ENCODE measurements at regions not wholly inside any gene's neighbourhood (a gene's known extent, or its start where the extent isn't known, plus 50 kb on each side); places are given as distances from the start of the nearest gene placed in this dataset.

DNA sequence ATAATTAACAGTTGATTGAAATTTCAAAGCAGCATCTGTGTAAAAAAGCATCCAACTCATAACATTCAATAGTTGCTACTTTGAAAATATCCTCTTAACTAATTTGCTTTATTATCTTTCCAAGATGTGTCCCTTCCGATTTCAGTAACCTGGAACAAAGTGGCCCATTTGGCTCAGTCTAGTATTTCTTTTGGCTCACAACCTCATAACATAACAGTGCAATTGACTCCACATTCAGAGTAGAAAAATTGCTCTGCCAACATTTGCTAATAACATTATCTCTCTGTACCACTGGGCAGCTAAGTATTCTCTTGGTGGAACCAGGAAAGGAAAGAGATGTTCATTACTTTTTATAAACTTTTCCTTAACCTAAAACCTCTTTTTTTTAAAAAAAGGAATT is 571.1 kb upstream of the ARGLU1 start:
- Mint-ChIP-seq H3K36me3 (ENCODE audit: insufficient read depth in 1 of 3, low read depth in 3 of 3) (no peaks in the 10 kb centered on the region), H3K27me3 (ENCODE audit: low read depth) (no peaks in the 10 kb centered on the region), H3K4me1 (peaks cover 0 to 6% of the 10 kb centered on the region in 2 experiments; a peak in 2 of 4 replicates), H3K4me3 (no peak overlapping the region), H3K27ac (no peak overlapping the region), H3K9me3 (no peaks in the 10 kb centered on the region)
- Histone ChIP-seq H3K79me2 (ENCODE audit: insufficient read depth, low read length) (no peaks in the 10 kb centered on the region), H3K4ac (ENCODE audit: low read depth, low read length) (no peak overlapping the region), H2AK5ac (ENCODE audit: insufficient read length, low read length) (no peak overlapping the region), H3K4me2 (ENCODE audit: insufficient read depth, insufficient read length, low read length) (no peak overlapping the region), H3K27ac (ENCODE audit: insufficient read length, low read depth, low read length) (no peak overlapping the region), H3K79me1 (ENCODE audit: insufficient read depth, low read depth, low read length, poor library complexity, severe bottlenecking) (no peaks in the 10 kb centered on the region), H3T11ph (ENCODE audit: low read length) (no peak overlapping the region), H4K91ac (ENCODE audit: insufficient read length, low read depth, low read length) (no peak overlapping the region), H2BK12ac (ENCODE audit: insufficient read length, low read depth, low read length) (no peak overlapping the region), H2BK5ac (ENCODE audit: insufficient read length, low read length) (no peak overlapping the region), H4K20me1 (ENCODE audit: control insufficient read depth, insufficient read depth, insufficient read length) (no peaks in the 10 kb centered on the region), H2BK20ac (ENCODE audit: low read depth, low read length, poor library complexity, severe bottlenecking) (no peak overlapping the region), H3K23me2 (ENCODE audit: insufficient read length, low read depth, low read length, poor library complexity, severe bottlenecking) (no peaks in the 10 kb centered on the region), H3K14ac (ENCODE audit: insufficient read depth, low read length) (no peak overlapping the region), H2BK15ac (ENCODE audit: low read depth, low read length) (no peak overlapping the region), H3K27me3 (ENCODE audit: insufficient read depth, low read length) (no peaks in the 10 kb centered on the region), H3K18ac (ENCODE audit: insufficient read length, low read depth, low read length) (no peak overlapping the region), H2BK120ac (ENCODE audit: low read depth, low read length, poor library complexity, severe bottlenecking) (no peak overlapping the region), H4K8ac (replicated peaks; ENCODE audit: insufficient read length, low read depth, low read length) (no peak overlapping the region), H3K56ac (ENCODE audit: insufficient read length, low read depth, low read length) (no peak overlapping the region), H3K9me3 (ENCODE audit: control insufficient read depth, low read depth, low read length) (no peaks in the 10 kb centered on the region), H3K9ac (ENCODE audit: extremely low read depth, insufficient read length, low read length) (no peak overlapping the region), H3K23ac (ENCODE audit: insufficient read length, low read depth, low read length) (no peak overlapping the region), H4K5ac (ENCODE audit: insufficient read length, low read depth, low read length) (no peak overlapping the region), H3K4me1 (ENCODE audit: insufficient read depth, low read length) (no peaks in the 10 kb centered on the region), H2AFZ (ENCODE audit: low read length) (no peak overlapping the region)
- DNase-seq = no peak
- TF ChIP-seq CTCF (conservative IDR thresholded peaks at IDR 0.05) = no peak
- whole genome bisulfite sequencing (ENCODE audit: extremely low coverage, insufficient read length, low lambda C conversion rate) = no CpG with 5 or more reads among the region's 1 CpG

All from H9 (cell line).